ENCODE measurements at regions not wholly inside any gene's neighbourhood (a gene's known extent, or its start where the extent isn't known, plus 50 kb on each side); places are given as distances from the start of the nearest gene placed in this dataset.

- Histone ChIP-seq H3K27ac (no peak overlapping the region), H3K4me1 (no peaks in the 10 kb centered on the region), H3K27me3 (replicated peaks in 1 of 7) (no peaks in the 10 kb centered on the region), H3K4me3 (no peak overlapping the region), H3K36me3 (no peaks in the 10 kb centered on the region), H3K9me3 (peaks cover 0 to 18% (median 0%) of the 10 kb centered on the region in 8 donors)
- 41 to 45% (median 42%) methylated on average over 5 of the region's 5 CpGs for WGBS, 5 donors
- no peak for DNase-seq
- intact Hi-C loops (cut with DNase I; ENCODE audit: low total_unique reads) = no loop called here
- TF ChIP-seq CTCF (IDR thresholded peaks at IDR 0.05 in 8 of 11, conservative IDR thresholded peaks at IDR 0.05 in 3 of 11) (peak in 3 of 11 experiments; percentile 21 to 44 (median 30)), POLR2A (IDR thresholded peaks at IDR 0.05) (no peak)
Observed at GRCh38 chr16:6081320-6081976, 983.9 kb upstream of the EEF2KMT start.

GRCh38 chr16:6076631-6077030, 979.0 kb upstream of the EEF2KMT start:
- no peak overlapping the region for H3K4me3 ChIP-seq
- DNase-seq = no peak
- no peaks in the 10 kb centered on the region for H3K4me1 ChIP-seq
- H3K27ac ChIP-seq = no peak overlapping the region
- peaks cover 0 to 20% (median 6%) of the 10 kb centered on the region in 8 donors for H3K9me3 ChIP-seq
- intact Hi-C loops (cut with DNase I; ENCODE audit: low total_unique reads) = no loop called here
- TF ChIP-seq POLR2AphosphoS5 (IDR thresholded peaks at IDR 0.05) = no peak
- TF ChIP-seq POLR2A (IDR thresholded peaks at IDR 0.05) = no peak
- no peak for TF ChIP-seq CTCF (IDR thresholded peaks at IDR 0.05 in 8 of 11, conservative IDR thresholded peaks at IDR 0.05 in 3 of 11)
- H3K36me3 ChIP-seq = no peaks in the 10 kb centered on the region
- WGBS, 5 donors = 70 to 83% (median 71%) methylated on average over 2 of the region's 2 CpGs
- no peaks in the 10 kb centered on the region for H3K27me3 ChIP-seq (replicated peaks in 1 of 7)

DNA sequence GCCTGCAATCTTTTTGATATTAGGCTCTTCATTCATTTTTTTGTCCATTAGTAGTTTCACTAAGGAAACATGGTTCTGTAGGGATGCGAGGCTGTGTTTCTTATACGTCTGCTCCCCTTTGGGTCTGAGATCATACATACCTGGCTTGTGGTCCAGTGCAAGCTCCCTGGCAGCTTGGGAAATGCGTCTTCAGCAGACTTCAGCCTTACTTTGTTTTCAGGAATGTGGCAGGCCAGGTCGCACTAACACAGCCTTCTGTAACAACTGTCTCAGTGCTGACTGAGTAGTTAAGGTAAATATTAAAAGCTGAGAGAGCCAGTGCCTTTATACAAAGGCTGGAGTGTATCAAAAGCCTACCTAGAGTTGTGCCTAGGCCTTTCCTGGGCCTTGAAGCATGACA, 970.5 kb upstream of the EEF2KMT start:
- DNase-seq = no peak
- WGBS, 5 donors = 55 to 84% (median 75%) methylated on average over 4 of the region's 4 CpGs
- TF ChIP-seq POLR2AphosphoS5 (IDR thresholded peaks at IDR 0.05) (no peak), POLR2A (IDR thresholded peaks at IDR 0.05) (no peak), CTCF (IDR thresholded peaks at IDR 0.05 in 8 of 11, conservative IDR thresholded peaks at IDR 0.05 in 3 of 11) (no peak)
- H3K4me1 ChIP-seq = no peaks in the 10 kb centered on the region
- peaks cover 0 to 26% (median 9%) of the 10 kb centered on the region in 8 donors for H3K9me3 ChIP-seq
- no peaks in the 10 kb centered on the region for H3K27me3 ChIP-seq (replicated peaks in 1 of 7)
- no peaks in the 10 kb centered on the region for H3K36me3 ChIP-seq
- intact Hi-C loops (cut with DNase I; ENCODE audit: low total_unique reads) = no loop called here
- H3K4me3 ChIP-seq = no peak overlapping the region
- no peak overlapping the region for H3K27ac ChIP-seq

- Histone ChIP-seq H3K9me3 (peaks cover 0 to 15% (median under 1%) of the 10 kb centered on the region in 8 donors), H3K36me3 (no peaks in the 10 kb centered on the region), H3K27me3 (replicated peaks in 1 of 7) (no peaks in the 10 kb centered on the region), H3K4me3 (no peak overlapping the region), H3K27ac (no peak overlapping the region), H3K4me1 (no peaks in the 10 kb centered on the region)
- 62 to 80% (median 77%) methylated on average over 7 of the region's 7 CpGs for WGBS, 5 donors
- no peak for TF ChIP-seq POLR2AphosphoS5 (IDR thresholded peaks at IDR 0.05)
- no peak for TF ChIP-seq CTCF (IDR thresholded peaks at IDR 0.05 in 8 of 11, conservative IDR thresholded peaks at IDR 0.05 in 3 of 11)
- no peak for TF ChIP-seq POLR2A (IDR thresholded peaks at IDR 0.05)
- no peak for DNase-seq
- intact Hi-C loops (cut with DNase I; ENCODE audit: low total_unique reads) = no loop called here
Observed at GRCh38 chr16:6066652-6067051, 969.1 kb upstream of the EEF2KMT start.
